Neural crest cell (in vitro differentiated cells): ENCODE measurements at regions not wholly inside any gene's neighbourhood (a gene's known extent, or its start where the extent isn't known, plus 50 kb on each side); places are given as distances from the start of the nearest gene placed in this dataset.
A peak's percentile ranks its signal among the peaks of the same experiment; 100 is the strongest.
"Not testable (repeated sequence)": the region's sequence is repeated elsewhere in the genome, so short reads cannot be mapped to it uniquely, and the experiment has no call there.

Experiments used
- DNase-seq: peaks from one replicate; pipeline ENCODE4 v3.0.0; 2021; ENCODE audit warnings: low read depth, mixed read lengths, low spot score
- H3K27ac Mint-ChIP-seq: one replicate; pipeline ENCODE4 v1.8.0; 2021; ENCODE audit warnings: mild to moderate bottlenecking, mixed read lengths; ENCODE audit not compliant: unreplicated experiment
- H3K27me3 Mint-ChIP-seq: 2 replicates; pipeline ENCODE4 v1.8.0; 2021; ENCODE audit warnings: low read depth, mild to moderate bottlenecking, mixed read lengths
- H3K36me3 Mint-ChIP-seq: 2 replicates; pipeline ENCODE4 v1.8.0; 2021; ENCODE audit warnings: low read depth, mild to moderate bottlenecking, mixed read lengths
- H3K4me1 Mint-ChIP-seq: 2 replicates; pipeline ENCODE4 v1.8.0; 2021; ENCODE audit warnings: mixed read lengths
- H3K4me3 Mint-ChIP-seq: one replicate; pipeline ENCODE4 v1.8.0; 2021; ENCODE audit warnings: mild to moderate bottlenecking, mixed read lengths
- H3K9me3 Mint-ChIP-seq: 2 replicates; pipeline ENCODE4 v1.8.0; 2021; ENCODE audit warnings: mixed read lengths
- TF ChIP-seq, protein P1 (sequence below): fragments of 200-600 bp; sonication (generic); conservative IDR thresholded peaks from 2 replicates; pipeline ENCODE4 v1.5.0; 2021; ENCODE audit warnings: antibody characterized with exemption, mild to moderate bottlenecking

DNA sequence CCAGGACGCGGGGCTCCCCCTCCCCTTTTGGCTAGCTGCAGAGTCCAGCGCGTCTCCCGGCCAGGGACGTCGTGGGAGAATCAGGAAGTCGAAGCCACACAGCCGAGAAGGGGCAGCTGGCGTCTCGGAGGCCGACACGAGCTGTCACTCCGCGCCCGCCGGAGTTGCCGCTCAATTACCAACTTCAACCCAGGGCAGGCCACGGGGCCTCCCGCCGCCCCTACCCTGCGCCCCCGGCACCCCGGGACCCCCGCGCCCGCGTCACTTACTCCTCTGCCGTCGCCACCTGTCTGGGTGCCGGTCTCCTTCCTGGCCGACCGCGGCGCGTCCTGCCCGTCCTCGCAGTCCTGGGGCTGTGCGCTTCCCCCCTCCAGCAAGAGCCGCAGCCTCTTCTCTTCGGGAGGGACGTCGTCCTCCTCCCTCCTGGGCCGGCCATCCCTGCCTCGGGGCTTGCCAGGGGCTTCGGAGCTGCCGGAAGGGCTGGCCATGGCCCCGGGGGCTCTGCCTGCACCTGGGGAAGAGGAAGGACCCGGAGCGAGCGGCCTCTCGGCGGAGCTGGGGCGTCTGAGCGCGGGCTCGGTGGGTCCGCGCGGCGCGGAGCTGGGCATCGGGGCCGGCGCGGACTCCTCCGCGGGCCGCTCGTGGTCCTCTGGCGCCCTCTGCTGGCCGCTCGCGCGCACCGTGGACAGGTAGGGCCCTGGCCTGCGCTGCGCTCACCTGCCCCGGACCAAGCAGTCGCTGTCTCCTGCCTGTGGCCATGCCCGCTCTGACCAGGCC is 65.6 kb upstream of the CLEC6A start:
- not testable (repeated sequence) for H3K4me1 Mint-ChIP-seq, H3K36me3 Mint-ChIP-seq, H3K9me3 Mint-ChIP-seq, H3K27ac Mint-ChIP-seq
- peak; percentile 81 for DNase-seq
- Mint-ChIP-seq H3K27me3 (peaks cover 49% of the 10 kb centered on the region), H3K4me3 (peak overlapping the region; percentile 23)
- TF ChIP-seq, protein P1, sequence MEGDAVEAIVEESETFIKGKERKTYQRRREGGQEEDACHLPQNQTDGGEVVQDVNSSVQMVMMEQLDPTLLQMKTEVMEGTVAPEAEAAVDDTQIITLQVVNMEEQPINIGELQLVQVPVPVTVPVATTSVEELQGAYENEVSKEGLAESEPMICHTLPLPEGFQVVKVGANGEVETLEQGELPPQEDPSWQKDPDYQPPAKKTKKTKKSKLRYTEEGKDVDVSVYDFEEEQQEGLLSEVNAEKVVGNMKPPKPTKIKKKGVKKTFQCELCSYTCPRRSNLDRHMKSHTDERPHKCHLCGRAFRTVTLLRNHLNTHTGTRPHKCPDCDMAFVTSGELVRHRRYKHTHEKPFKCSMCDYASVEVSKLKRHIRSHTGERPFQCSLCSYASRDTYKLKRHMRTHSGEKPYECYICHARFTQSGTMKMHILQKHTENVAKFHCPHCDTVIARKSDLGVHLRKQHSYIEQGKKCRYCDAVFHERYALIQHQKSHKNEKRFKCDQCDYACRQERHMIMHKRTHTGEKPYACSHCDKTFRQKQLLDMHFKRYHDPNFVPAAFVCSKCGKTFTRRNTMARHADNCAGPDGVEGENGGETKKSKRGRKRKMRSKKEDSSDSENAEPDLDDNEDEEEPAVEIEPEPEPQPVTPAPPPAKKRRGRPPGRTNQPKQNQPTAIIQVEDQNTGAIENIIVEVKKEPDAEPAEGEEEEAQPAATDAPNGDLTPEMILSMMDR = peak; percentile 94

DNA sequence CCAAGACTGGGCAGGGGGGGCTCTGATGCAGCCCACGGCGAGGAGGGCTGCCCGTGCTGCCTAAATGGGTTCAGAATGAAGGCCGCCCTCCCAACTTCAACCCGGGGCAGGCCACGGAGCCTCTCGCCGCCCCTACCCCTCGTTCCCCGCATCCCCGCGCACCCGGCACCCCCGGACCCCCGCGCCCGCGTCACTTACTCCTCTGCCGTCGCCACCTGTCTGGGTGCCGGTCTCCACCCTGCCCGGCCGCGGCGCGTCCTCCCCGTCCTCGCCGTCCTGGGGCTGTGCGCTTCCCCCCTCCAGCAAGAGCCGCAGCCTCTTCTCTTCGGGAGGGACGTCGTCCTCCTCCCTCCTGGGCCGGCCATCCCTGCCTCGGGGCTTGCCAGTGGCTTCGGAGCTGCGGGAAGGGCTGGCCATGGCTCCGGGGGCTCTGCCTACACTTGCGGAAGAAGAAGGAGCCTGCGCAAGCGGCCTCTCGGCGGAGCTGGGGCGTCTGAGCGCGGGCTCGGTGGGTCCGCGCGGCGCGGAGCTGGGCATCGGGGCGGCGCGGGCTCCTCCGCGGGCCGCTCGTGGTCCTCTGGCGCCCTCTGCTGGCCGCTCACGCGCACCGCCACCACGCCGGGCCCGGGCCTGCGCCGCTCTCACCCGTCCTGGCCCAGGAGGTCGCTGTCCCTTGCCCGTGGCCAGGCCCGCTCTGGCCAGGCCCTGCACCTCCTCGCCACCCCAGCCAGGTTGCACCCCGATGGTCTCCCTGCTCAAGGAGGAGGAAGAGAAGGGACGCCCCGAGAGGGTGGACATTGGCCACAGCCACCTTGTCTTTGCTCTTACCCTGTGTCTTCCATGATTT is 59.3 kb upstream of the CLEC6A start:
- H3K4me1 Mint-ChIP-seq, H3K27ac Mint-ChIP-seq, H3K9me3 Mint-ChIP-seq, H3K36me3 Mint-ChIP-seq: not testable (repeated sequence)
- Mint-ChIP-seq H3K27me3 (peaks cover 38% of the 10 kb centered on the region), H3K4me3 (peak overlapping the region; percentile 34)
- TF ChIP-seq, protein P1 = peak; percentile 89
- DNase-seq = peak; percentile 84

DNA sequence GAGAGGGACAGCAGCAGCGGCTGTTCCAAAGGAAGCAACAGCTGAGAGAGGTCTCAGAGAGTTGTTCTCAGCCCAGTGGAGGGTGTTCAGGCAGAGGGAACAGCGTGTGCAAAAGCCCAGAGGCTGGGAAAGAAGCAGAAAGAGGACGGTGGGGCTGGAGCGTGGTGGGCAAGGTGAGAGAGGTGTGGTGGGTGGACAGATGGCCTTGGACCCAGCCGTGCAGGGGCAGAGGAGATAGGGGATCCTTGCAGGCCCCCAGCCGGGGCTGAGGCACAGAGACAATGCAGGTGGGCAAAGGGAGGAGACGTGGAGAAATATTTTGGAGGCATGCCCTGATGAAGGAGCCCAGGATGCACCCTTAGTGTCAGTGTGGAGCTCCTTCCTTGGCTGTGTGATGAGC is 58.4 kb upstream of the CLEC6A start:
- not testable (repeated sequence) for H3K4me3 Mint-ChIP-seq, DNase-seq, H3K9me3 Mint-ChIP-seq, H3K36me3 Mint-ChIP-seq, H3K27ac Mint-ChIP-seq, H3K4me1 Mint-ChIP-seq
- peaks cover 33% of the 10 kb centered on the region for H3K27me3 Mint-ChIP-seq

DNA sequence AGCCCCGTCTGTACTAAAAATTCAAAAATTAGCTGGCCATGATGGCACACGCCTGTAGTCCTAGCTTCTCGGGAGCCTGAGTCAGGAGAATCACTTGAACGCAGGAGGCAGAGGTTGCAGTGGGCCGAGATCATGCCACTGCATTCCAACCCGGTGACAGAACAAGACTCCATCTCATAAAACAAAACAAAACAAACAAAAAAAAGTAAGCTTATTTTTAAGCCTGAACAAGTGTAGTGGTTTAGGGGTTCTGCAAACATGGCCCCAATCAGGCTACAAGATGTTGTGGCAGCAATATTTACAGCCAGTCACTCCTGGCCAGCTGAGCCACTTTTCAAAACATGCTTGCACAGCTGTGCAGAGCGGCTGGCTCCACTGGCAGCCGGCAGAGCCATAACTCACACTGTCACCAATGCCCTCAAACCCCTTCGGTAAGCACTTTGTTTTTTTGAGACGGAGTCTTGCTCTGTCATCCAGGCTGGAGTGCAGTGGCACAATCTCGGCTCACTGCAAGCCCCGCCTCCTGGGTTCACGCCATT is 56.2 kb upstream of the CLEC6A start:
- peaks cover 21% of the 10 kb centered on the region for H3K27me3 Mint-ChIP-seq
- H3K9me3 Mint-ChIP-seq, H3K4me3 Mint-ChIP-seq, H3K27ac Mint-ChIP-seq, H3K36me3 Mint-ChIP-seq, H3K4me1 Mint-ChIP-seq, DNase-seq: not testable (repeated sequence)

DNA sequence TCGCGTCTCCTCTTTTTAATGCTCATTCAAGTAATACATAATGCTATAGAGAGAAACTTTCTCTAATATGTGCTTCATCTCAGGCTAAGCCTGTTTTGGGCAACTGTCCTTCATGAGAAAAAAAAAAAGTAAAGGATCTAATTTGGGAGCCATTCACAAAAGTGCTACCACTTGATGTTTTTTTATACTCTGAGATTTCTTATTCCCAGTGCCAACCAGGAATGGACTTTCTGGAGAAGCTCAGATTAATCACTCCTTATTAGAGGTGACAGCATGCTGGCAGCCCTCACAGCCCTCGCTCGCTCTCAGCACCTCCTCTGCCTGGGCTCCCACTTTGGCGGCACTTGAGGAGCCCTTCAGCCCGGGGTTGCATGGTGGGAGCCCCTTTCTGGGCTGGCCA is 51.9 kb upstream of the CLEC6A start:
- H3K27me3 Mint-ChIP-seq, H3K9me3 Mint-ChIP-seq, H3K27ac Mint-ChIP-seq, H3K36me3 Mint-ChIP-seq, H3K4me1 Mint-ChIP-seq, H3K4me3 Mint-ChIP-seq, DNase-seq: not testable (repeated sequence)

DNA sequence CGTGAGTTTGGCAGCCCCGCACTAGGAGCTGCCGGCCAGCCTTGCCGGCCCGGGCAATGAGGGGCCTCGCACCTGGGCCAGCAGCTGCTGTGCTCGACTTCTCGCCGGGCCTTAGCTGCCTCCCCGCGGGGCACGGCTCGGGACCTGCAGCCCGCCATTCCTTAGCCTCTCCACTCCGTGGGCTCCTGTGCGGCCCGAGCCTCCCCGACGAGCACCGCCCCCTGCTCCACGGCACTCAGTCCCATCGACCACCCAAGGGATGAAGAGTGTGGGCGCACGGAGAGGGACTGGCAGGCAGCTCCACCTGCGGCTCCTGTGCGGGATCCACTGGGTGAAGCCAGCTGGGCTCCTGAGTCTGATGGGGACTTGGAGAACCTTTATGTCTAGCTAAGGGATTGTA is 51.4 kb upstream of the CLEC6A start:
- H3K27me3 Mint-ChIP-seq, H3K9me3 Mint-ChIP-seq, H3K4me1 Mint-ChIP-seq, H3K4me3 Mint-ChIP-seq, H3K27ac Mint-ChIP-seq, H3K36me3 Mint-ChIP-seq, DNase-seq: not testable (repeated sequence)
